HepG2 (cell line): ENCODE measurements at regions not wholly inside any gene's neighbourhood (a gene's known extent, or its start where the extent isn't known, plus 50 kb on each side); places are given as distances from the start of the nearest gene placed in this dataset.

Source experiments
- ATF6 ChIP-seq: sonication (generic); formaldehyde crosslinking; conservative IDR thresholded peaks from 2 replicates; pipeline ENCODE4 v1.4.0; 2020; ENCODE audit warnings: missing genetic modification reagents
- CHD4 ChIP-seq: fragments of 200-600 bp; sonication (generic); IDR thresholded peaks from 2 replicates; pipeline ENCODE4 v1.7.0; 2017; ENCODE audit warnings: mild to moderate bottlenecking, low read length, borderline replicate concordance
- CREM ChIP-seq, 2 experiments: sonication (generic) in 1 of 2; formaldehyde crosslinking in 1 of 2; IDR thresholded peaks; 2 replicates each; pipeline versions ENCODE4 v1.4.0 to v1.6.1; 2016 to 2020; ENCODE audit warnings: antibody characterized with exemption in 1 of 2, mild to moderate bottlenecking in 1 of 2, missing genetic modification reagents in 1 of 2
- CSRNP1 ChIP-seq: sonication (generic); formaldehyde crosslinking; IDR thresholded peaks from 2 replicates; pipeline ENCODE4 v1.8.1; 2023; ENCODE audit warnings: mild to moderate bottlenecking, missing genetic modification reagents
- FOSL1 ChIP-seq: sonication (generic); formaldehyde crosslinking; IDR thresholded peaks from 2 replicates; pipeline ENCODE4 v1.9.0; 2021; ENCODE audit warnings: missing genetic modification reagents, borderline replicate concordance
- SMAD3 ChIP-seq: sonication (generic); formaldehyde crosslinking; IDR thresholded peaks from 2 replicates; pipeline ENCODE4 v1.4.0; 2020; ENCODE audit warnings: missing genetic modification reagents
- ZNF317 ChIP-seq: sonication (generic); formaldehyde crosslinking; IDR thresholded peaks from 2 replicates; pipeline ENCODE4 v1.5.0; 2020; ENCODE audit warnings: mild to moderate bottlenecking, missing genetic modification reagents
- ZNF737 ChIP-seq: sonication (generic); formaldehyde crosslinking; IDR thresholded peaks from 2 replicates; pipeline ENCODE4 v1.5.0; 2020; ENCODE audit warnings: missing genetic modification reagents, mild to moderate bottlenecking, borderline replicate concordance

DNA sequence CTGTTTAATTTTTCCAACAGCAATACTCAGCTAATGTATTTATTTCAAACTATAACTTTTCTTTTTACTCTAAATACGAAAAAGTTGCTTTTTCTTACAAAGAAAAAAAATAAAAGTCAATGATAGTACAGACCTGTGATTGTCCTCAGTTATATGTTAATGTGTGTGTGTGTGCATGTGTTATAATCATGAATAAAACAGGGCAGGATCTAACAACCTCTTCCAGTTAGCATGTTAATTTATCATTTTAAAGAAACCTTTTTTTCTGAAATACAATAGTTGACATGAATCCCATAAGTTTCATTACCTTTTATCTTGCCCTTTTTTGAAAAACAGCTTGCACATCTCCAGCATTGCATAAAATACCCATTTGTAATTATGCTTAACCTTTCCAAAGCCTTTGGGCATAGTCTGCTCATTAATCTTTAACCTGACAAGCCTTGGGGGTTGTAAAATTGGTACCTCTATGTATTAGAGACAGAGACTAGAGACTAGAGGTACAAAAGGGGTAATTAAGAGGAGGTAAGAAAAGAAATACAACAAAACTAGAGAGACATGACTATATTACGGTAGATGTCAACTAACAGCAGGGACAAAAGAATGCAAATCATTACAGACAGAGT lies 828.1 kb downstream of the OLFM4 start:
- no peak for TF ChIP-seq FOSL1 (CRISPR knock-in tag)
- no peak for TF ChIP-seq ZNF737 (CRISPR knock-in tag)
- TF ChIP-seq CSRNP1, result no peak
- no peak for TF ChIP-seq ZNF317 (CRISPR knock-in tag)
- TF ChIP-seq CREM (IDR thresholded peaks at IDR 0.05), result no peak
- TF ChIP-seq CREM (CRISPR knock-in tag; IDR thresholded peaks at IDR 0.05), result no peak
- no peak for TF ChIP-seq SMAD3 (CRISPR knock-in tag)
- no peak for TF ChIP-seq ATF6
- TF ChIP-seq CHD4, result no peak
